ENCODE measurements at regions not wholly inside any gene's neighbourhood (a gene's known extent, or its start where the extent isn't known, plus 50 kb on each side); places are given as distances from the start of the nearest gene placed in this dataset.
"Not testable (repeated sequence)": the region's sequence is repeated elsewhere in the genome, so short reads cannot be mapped to it uniquely, and the experiment has no call there.

DNA sequence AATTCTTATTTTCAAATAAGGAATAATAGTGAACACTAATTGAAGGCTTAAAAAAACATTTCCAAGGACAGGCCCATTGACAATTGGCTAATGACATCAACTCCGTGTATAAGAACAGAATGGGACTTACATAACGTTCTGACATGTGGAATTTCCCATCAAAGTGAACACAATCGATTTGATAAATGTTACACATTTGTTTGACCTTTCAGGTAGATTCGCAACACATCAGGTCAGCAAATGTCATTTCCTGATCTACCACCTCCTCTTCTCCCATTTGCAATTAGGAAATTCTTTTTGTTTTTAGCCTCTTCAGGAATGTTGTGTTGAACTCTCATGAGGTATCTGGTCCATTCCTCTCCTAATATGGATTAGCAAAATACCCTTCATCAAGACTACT, 292.9 kb upstream of the SLC14A2 start:
- no peak for DNase-seq

GRCh38 chr18:45324101-45324494, 291.2 kb upstream of the SLC14A2 start:
- DNase-seq = no peak

DNA sequence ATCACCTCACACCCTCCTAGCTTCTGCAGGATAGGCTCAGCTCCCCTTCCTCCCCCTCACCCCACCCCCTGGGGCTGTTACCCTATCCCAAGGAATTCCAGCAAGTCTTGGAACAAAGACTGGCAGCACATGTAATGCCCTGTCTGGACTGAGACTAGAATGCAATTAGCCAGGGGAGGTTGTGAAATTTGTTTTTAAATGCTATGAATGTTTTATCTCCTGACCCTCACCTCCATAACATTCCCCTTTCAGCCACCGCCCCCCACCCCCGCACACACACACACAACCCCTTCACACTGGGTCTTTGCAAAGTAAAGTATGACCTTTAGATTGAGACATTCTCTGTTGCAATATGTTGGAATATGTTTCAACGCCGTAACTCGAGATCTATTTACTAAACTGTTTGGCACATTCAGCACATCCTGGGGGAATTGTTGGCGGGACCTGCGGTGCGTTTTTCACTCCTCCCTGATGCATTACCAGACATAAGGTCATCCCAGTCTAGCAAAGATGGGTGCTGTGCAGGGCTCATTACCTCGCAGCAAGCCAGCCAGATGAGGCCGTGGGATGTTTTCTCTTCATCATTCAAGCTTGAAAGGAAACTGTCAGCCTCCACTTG, 290.7 kb upstream of the SLC14A2 start:
- no peak for DNase-seq

DNA sequence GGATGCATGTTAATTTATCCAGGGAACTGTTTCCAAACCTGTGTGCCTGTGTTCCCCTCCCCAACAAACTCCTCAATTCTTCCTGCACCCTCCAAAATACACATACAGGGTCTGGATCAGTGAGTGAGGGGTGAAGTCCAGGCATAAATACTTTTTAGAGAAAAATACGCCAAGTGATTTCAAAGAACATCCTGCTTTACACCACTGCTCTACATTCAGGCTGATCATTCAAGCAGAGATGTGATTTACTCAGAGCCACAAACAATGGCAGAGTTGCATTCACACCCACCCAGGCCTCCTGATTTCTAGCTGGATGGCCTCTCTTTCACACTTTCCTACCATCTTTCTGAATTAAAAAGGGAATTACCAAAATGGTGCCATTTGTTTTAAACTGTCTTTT, 289.5 kb upstream of the SLC14A2 start:
- DNase-seq = no peak

- DNase-seq = no peak
Measured at GRCh38 chr18:45326505-45326904, 288.8 kb upstream of the SLC14A2 start.

- no peak for DNase-seq
Measured at GRCh38 chr18:45328296-45328695, 287.0 kb upstream of the SLC14A2 start.

DNA sequence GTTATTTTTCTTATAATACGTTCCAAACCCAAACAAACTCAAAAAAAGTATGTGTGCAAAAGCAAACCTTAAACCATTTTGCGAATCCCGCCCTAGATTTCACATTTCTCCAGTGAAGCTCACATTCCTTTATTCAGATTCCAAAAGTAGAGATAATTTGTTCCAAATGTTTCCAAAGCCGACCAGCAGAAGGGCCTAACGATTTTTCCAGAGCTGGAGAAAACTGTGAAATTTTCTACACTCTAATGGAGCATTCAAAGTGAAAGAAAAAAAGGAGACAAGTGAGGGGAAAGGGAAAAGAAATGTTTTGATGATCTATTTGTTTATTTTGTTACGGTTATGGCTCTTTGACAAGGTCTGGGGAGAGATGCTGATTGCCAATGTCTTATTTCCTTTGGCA, 286.5 kb upstream of the SLC14A2 start:
- DNase-seq = no peak

DNA sequence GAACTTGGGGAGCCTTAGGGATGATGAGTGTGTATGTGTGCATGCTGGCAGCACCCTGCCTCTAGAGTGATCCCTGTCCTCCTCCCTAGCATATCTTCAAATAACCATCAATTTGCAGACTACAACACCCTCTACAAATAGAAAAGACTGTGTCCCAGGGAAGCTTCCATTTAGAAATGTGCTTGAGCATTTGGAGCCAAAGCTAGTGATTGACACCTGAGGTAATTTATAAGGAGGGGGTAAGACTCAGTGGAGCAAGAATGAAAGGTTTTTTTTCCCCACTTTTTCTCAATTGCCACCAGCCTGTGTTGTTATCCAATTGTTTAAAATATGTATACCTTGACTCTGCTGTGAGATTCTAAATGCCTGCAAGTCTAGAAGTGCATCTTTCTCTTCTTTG, 286.0 kb upstream of the SLC14A2 start:
- DNase-seq = no peak

DNA sequence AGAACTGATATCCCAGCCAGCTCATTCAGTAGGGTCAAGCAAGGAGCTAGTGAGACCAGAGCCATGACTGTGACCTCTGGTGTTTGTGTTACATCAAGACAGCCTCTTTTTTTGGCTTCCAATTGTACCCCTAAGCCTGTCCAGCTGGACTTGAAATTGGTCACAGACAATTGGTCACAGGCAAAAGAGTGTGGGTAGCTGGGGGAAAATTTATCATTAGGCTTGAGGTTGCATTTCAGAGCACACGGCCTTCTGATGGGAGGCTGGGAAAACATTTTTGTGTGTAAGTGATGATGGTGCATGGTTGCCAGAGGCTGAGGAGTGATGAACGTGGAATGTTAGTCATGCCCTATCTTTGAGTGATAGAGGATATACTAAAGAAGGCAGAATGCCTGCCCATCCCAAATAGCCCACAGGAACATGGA, 285.1 kb upstream of the SLC14A2 start:
- DNase-seq = no peak

- DNase-seq = no peak
Measured at GRCh38 chr18:45332871-45333270, 282.4 kb upstream of the SLC14A2 start.

- no peak for DNase-seq
Measured at GRCh38 chr18:45334191-45334590, 281.1 kb upstream of the SLC14A2 start.

- DNase-seq = no peak
Measured at GRCh38 chr18:45335282-45336043, 279.8 kb upstream of the SLC14A2 start.

DNA sequence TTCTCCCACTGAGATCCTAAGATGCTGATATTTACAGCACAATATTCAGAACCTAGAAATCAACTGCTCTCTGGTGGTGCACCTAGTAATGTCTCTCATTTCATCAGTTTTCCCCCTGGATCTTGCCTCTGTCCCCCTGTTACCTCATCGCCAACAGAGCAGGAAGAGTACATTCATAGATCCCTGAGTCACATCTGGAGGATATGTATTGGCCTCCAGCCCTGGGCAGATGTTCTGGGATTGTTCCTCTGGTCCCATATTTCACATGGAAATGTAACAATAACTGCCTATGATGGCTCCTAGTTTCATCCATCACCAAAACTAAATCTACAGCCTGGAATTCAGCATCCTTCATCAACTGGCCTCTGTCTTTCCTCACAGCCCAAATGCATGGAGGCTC, 278.8 kb upstream of the SLC14A2 start:
- DNase-seq = no peak

DNA sequence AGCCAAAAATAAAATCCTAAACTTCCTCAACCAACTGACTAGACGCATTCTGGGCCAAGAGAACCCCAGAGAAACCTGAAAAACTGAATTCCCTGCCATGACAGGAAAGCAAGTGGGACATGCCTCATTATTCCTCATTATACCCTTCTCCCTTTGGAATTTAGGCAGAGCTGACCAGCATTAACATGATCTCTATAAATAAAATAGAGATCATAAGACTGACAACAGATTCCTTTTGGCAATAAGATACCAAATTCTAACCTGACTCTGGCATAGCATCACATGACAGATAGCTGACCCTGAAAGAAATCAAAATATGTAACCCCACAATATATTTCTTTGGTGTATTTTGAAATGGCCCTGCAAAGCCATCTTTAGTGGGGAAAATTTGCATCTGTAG, 277.8 kb upstream of the SLC14A2 start:
- no peak for DNase-seq

DNA sequence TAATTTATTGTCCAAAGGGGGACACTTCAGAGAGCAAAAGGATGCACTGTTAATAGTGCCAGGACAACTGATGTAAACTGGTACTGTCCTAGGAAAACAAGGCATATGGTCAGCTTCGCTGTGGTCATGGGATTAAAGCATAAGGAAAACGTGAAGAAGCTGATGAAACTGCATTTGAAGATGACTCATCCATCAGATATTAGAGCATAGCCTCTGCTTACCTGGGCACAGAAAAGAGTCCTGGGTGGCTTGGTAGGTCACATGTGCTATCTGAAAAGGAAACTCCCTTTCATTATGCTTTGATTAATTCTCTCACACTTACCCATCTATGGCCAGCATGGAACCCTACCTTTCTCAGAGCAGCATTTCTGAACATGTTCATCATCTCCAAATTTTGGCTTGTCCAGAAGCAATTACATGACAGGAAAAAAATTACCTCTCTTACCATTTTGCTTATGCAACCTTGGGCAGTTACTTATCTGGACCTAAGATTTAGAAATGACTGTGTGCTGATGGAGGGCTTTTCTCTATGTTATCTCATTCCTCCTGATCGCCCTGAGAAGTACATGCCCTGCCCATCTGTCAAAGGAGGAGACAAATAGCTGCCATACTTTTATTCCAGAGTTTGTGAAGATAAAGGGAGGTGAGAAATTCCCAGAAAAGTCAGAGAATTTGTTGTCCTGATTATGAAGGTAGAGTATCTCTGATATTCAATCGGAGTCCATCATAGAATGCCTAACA, 275.3 kb upstream of the SLC14A2 start:
- no peak for DNase-seq

- DNase-seq = no peak
Measured at GRCh38 chr18:45340884-45341283, 274.4 kb upstream of the SLC14A2 start.

DNA sequence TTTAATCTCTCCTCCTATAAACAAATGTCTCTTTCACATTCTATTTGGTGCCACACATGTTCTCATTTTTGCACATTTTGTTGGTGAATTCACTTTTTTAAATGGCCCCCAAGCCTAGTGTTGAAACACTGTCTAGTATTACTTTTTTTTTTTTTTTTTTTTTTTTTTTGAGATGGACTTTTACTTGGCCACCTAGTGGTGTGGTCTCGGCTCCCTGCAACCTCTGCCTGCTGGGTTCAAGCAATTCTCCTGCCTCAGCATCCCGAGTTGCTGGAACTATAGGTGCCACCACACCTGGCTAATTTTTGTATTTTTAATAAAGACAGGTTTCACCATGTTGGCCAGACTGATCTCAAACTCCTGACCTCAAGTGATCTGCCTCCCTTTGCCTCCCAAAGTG, 273.8 kb upstream of the SLC14A2 start:
- DNase-seq = no peak

- no peak for DNase-seq
Measured at GRCh38 chr18:45342166-45342565, 273.1 kb upstream of the SLC14A2 start.

DNA sequence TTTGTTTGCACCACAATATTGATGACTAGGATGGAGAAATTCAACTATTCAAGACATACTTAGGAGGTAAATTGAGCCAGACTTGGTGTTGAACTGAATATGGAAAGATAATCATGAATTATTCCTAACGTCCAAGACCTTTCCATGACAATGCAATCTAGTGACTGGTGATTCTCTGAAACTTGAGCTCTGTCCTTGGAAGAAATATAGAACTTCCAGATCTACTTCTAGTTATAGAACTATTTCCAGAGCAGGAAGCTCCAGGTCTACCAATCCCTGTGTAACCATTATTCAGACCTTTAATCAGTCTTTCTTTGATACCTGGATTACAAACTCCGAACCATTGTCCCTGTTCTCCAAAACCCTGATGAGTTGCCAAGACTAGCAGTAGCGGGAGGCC, 272.6 kb upstream of the SLC14A2 start:
- no peak for DNase-seq

- DNase-seq = no peak
Measured at GRCh38 chr18:45343365-45343764, 271.9 kb upstream of the SLC14A2 start.

DNA sequence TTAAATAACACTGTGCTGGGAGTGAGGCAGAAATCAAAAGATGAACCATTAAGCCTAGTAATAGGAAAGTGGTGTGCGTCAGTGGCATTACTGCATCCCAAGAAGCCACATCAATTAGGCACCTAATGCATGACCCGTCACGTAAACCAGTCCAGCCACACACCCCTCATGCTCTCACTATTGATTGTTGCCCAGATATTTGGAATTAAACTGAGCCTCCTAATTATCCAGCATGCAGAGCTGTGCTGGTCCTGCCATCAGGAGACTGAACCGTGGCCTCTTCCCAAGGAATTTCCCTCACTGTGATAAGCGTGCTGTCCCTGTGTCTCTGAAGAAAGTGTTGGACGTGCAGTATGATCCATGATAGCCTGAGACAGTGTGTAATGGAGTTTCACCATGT, 270.6 kb upstream of the SLC14A2 start:
- DNase-seq = not testable (repeated sequence)

GRCh38 chr18:45349019-45349418, 266.3 kb upstream of the SLC14A2 start:
- no peak for DNase-seq

DNA sequence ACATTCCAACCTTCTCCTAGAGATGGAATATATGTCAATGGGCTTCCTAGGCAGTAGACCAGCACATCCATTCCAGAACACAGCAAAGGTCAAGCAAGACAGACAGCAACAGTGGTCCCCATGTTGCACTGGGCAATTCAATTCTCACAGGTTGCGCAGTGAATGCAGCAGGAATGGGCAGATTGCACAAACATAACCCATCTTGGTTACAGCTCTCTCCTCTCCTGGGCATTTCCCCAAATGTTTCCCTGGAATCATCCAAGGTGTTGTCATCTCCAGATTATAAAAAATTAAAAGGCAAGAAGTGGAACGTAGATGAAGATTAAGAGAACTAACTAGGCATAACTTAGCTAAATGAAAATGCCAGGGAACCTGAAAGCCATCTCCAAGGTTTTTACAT, 265.8 kb upstream of the SLC14A2 start:
- no peak for DNase-seq
